ENCODE measurements at regions not wholly inside any gene's neighbourhood (a gene's known extent, or its start where the extent isn't known, plus 50 kb on each side); places are given as distances from the start of the nearest gene placed in this dataset.

GRCh38 chr5:159763562-159763961, 152.7 kb upstream of the ADRA1B start:
- H3K4me2 ChIP-seq (ENCODE audit: unreplicated experiment) = no peak overlapping the region
- no peaks in the 10 kb centered on the region for H3K36me3 ChIP-seq (ENCODE audit: low read depth)
- H3K4me3 ChIP-seq = no peak overlapping the region
- no peaks in the 10 kb centered on the region for H3K9me3 ChIP-seq (ENCODE audit: low read depth)
- WGBS, 2 experiments (ENCODE audit: low coverage in 1 of 2, low lambda C conversion rate in 2 of 2, missing lambda C conversion rate in 2 of 2) = 95 to 97% methylated on average over 8 to 9 of the region's 9 CpGs
- TF ChIP-seq EZH2phosphoT487 (IDR thresholded peaks at IDR 0.05; ENCODE audit: insufficient read depth, low read depth) (no peak), EZH2 (IDR thresholded peaks at IDR 0.05; ENCODE audit: insufficient read depth, poor library complexity, severe bottlenecking) (no peak)
- peaks cover 12% of the 10 kb centered on the region for H3F3A ChIP-seq (ENCODE audit: insufficient read depth)
- no peaks in the 10 kb centered on the region for H3K9me2 ChIP-seq (ENCODE audit: insufficient read depth)
- no peak overlapping the region for H2AFZ ChIP-seq
- H3K9ac ChIP-seq = no peak overlapping the region
- in situ Hi-C loops (cut with MboI) = no loop called here
- H3K4me1 ChIP-seq (ENCODE audit: insufficient read depth) = peaks cover 35% of the 10 kb centered on the region
- no peaks in the 10 kb centered on the region for H3K27me3 ChIP-seq (replicated peaks; ENCODE audit: insufficient read depth)
- H3K27ac ChIP-seq = no peak overlapping the region
- no peak for DNase-seq
- H3K79me2 ChIP-seq (ENCODE audit: insufficient read depth) = no peaks in the 10 kb centered on the region
- H4K20me1 ChIP-seq (ENCODE audit: insufficient read depth) = no peaks in the 10 kb centered on the region

GRCh38 chr5:159764283-159765134, 151.8 kb upstream of the ADRA1B start:
- Histone ChIP-seq H3K27ac (peak overlapping the region; percentile 36), H4K20me1 (ENCODE audit: insufficient read depth) (no peaks in the 10 kb centered on the region), H3F3A (ENCODE audit: insufficient read depth) (peaks cover 12% of the 10 kb centered on the region), H3K79me2 (ENCODE audit: insufficient read depth) (no peaks in the 10 kb centered on the region), H3K9ac (no peak overlapping the region), H3K27me3 (replicated peaks; ENCODE audit: insufficient read depth) (no peaks in the 10 kb centered on the region), H3K36me3 (ENCODE audit: low read depth) (no peaks in the 10 kb centered on the region), H3K4me1 (ENCODE audit: insufficient read depth) (peaks cover 34% of the 10 kb centered on the region), H3K9me2 (ENCODE audit: insufficient read depth) (no peaks in the 10 kb centered on the region), H3K9me3 (ENCODE audit: low read depth) (no peaks in the 10 kb centered on the region), H2AFZ (peak overlapping the region; percentile 26; the same call in 1 of the 2 replicates), H3K4me3 (no peak overlapping the region), H3K4me2 (ENCODE audit: unreplicated experiment) (peak overlapping the region; percentile 56)
- 8 to 11% methylated on average over 7 of the region's 7 CpGs for WGBS, 2 experiments (ENCODE audit: low coverage in 1 of 2, low lambda C conversion rate in 2 of 2, missing lambda C conversion rate in 2 of 2)
- in situ Hi-C loops (cut with MboI) = no loop called here
- peak; percentile 85 for DNase-seq
- TF ChIP-seq EZH2 (IDR thresholded peaks at IDR 0.05; ENCODE audit: insufficient read depth, poor library complexity, severe bottlenecking) (no peak), EZH2phosphoT487 (IDR thresholded peaks at IDR 0.05; ENCODE audit: insufficient read depth, low read depth) (no peak)

GRCh38 chr5:159765135-159765433, 151.2 kb upstream of the ADRA1B start:
- no peak overlapping the region for H3K4me3 ChIP-seq
- no peaks in the 10 kb centered on the region for H3K9me2 ChIP-seq (ENCODE audit: insufficient read depth)
- WGBS, 2 experiments (ENCODE audit: low coverage in 1 of 2, low lambda C conversion rate in 2 of 2, missing lambda C conversion rate in 2 of 2) = 48 to 51% methylated on average over 6 of the region's 6 CpGs
- peaks cover 28% of the 10 kb centered on the region for H3K4me1 ChIP-seq (ENCODE audit: insufficient read depth)
- H3F3A ChIP-seq (ENCODE audit: insufficient read depth) = peaks cover 10% of the 10 kb centered on the region
- H3K9ac ChIP-seq = no peak overlapping the region
- in situ Hi-C loops (cut with MboI) = no loop called here
- H3K9me3 ChIP-seq (ENCODE audit: low read depth) = no peaks in the 10 kb centered on the region
- peak; percentile 43 for DNase-seq
- no peaks in the 10 kb centered on the region for H4K20me1 ChIP-seq (ENCODE audit: insufficient read depth)
- H3K27ac ChIP-seq = 0 out of 2 replicates have a peak overlapping the region, but pooled peaks have one; percentile 36
- TF ChIP-seq EZH2 (IDR thresholded peaks at IDR 0.05; ENCODE audit: insufficient read depth, poor library complexity, severe bottlenecking) (no peak), EZH2phosphoT487 (IDR thresholded peaks at IDR 0.05; ENCODE audit: insufficient read depth, low read depth) (no peak)
- no peak overlapping the region for H3K4me2 ChIP-seq (ENCODE audit: unreplicated experiment)
- H2AFZ ChIP-seq = no peak overlapping the region
- H3K79me2 ChIP-seq (ENCODE audit: insufficient read depth) = no peaks in the 10 kb centered on the region
- no peaks in the 10 kb centered on the region for H3K36me3 ChIP-seq (ENCODE audit: low read depth)
- no peaks in the 10 kb centered on the region for H3K27me3 ChIP-seq (replicated peaks; ENCODE audit: insufficient read depth)

GRCh38 chr5:159765760-159766517, 150.3 kb upstream of the ADRA1B start:
- Histone ChIP-seq H3K36me3 (ENCODE audit: low read depth) (no peaks in the 10 kb centered on the region), H4K20me1 (ENCODE audit: insufficient read depth) (no peaks in the 10 kb centered on the region), H3K4me1 (ENCODE audit: insufficient read depth) (peaks cover 23% of the 10 kb centered on the region), H3K9ac (no peak overlapping the region), H3K4me3 (no peak overlapping the region), H3K27ac (no peak overlapping the region), H3K79me2 (ENCODE audit: insufficient read depth) (no peaks in the 10 kb centered on the region), H3K4me2 (ENCODE audit: unreplicated experiment) (no peak overlapping the region), H3K9me2 (ENCODE audit: insufficient read depth) (no peaks in the 10 kb centered on the region), H3K27me3 (replicated peaks; ENCODE audit: insufficient read depth) (no peaks in the 10 kb centered on the region), H3F3A (ENCODE audit: insufficient read depth) (peaks cover 6% of the 10 kb centered on the region; the same call in 1 of the 2 replicates), H3K9me3 (ENCODE audit: low read depth) (no peaks in the 10 kb centered on the region), H2AFZ (no peak overlapping the region)
- 74 to 78% methylated on average over 8 of the region's 8 CpGs for WGBS, 2 experiments (ENCODE audit: low coverage in 1 of 2, low lambda C conversion rate in 2 of 2, missing lambda C conversion rate in 2 of 2)
- in situ Hi-C loops (cut with MboI) = no loop called here
- TF ChIP-seq EZH2 (IDR thresholded peaks at IDR 0.05; ENCODE audit: insufficient read depth, poor library complexity, severe bottlenecking) = no peak
- TF ChIP-seq EZH2phosphoT487 (IDR thresholded peaks at IDR 0.05; ENCODE audit: insufficient read depth, low read depth) = no peak
- no peak for DNase-seq

Measured in GM23248 (cell line).